ENCODE measurements at regions not wholly inside any gene's neighbourhood (a gene's known extent, or its start where the extent isn't known, plus 50 kb on each side); places are given as distances from the start of the nearest gene placed in this dataset.
A peak's percentile ranks its signal among the peaks of the same experiment; 100 is the strongest.

DNA sequence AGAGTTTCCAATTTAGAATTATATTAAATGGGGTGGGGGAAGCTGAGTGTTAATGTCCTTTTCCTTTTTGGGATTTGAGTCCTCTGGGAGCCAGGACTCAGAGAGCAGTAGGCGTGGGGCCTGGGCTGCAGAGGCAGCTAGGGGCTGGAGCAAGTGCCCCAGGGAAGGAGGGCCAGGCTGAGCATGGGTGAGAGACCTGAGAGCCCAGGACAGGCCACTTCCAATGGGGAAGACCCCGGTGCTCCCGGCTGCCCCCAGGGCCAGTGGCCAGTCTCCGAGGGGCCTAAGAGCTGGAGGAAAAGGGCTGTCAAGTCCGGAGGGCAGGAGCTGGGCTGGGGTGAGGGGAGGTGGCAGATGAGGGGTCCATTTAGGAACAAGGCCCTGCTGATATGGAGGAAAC is 371.5 kb downstream of the ZNF536 start:
- no peak for DNase-seq (ENCODE audit: low spot score)

DNA sequence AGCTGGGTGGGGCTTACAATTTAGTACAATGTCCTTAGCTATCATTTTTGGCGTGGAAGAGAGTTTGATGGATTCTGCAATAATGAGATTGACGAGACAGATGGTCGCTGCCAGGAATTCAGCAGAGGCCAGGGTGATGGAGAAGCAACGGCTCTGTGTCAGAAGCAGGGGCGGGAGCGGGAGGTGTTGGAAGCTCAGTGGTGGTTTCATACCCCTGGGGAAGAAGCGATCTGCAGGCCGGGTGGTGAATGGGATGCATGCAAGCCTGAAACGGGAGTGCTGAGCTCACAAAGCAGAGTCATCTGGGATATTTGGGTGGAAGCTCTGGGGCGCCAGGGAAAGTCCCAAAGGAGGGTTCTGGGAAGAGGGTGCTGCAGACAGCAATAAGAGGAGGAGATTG is 370.8 kb downstream of the ZNF536 start:
- no peak for DNase-seq (ENCODE audit: low spot score)

DNA sequence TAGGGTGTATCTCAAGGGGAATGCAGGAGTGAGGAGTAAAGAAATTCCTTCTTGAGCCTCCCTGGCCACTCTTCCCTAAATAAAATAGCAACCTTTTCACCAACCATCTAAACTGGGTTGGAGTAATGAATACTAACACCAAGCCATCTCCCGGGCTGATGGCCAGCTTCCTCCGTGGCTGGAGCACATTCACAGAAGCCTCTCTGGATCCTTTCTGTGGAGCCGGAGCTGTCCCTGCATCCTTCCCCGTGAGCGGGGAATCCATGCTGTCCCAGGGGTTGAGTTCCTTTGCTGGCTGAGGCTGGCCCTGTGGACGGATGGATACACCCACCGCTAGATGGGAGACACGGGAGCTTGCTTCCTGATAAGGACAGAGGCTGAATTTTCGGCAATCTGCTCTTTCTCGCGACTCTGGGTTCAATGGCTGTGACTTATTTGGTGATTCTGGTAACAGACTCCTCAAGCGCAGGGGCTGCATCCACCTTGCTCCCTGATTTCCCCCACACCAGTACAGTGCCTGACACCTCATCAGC is 370.3 kb downstream of the ZNF536 start:
- no peak for DNase-seq (ENCODE audit: low spot score)

GRCh38 chr19:30741566-30741965 is 369.4 kb downstream of the ZNF536 start:
- no peak for DNase-seq (ENCODE audit: low spot score)

- DNase-seq (ENCODE audit: low spot score) = no peak
These were observed 367.2 kb downstream of the ZNF536 start for GRCh38 chr19:30739394-30739793.

- no peak for DNase-seq (ENCODE audit: low spot score)
These were observed 365.9 kb downstream of the ZNF536 start for GRCh38 chr19:30738047-30738446.

DNA sequence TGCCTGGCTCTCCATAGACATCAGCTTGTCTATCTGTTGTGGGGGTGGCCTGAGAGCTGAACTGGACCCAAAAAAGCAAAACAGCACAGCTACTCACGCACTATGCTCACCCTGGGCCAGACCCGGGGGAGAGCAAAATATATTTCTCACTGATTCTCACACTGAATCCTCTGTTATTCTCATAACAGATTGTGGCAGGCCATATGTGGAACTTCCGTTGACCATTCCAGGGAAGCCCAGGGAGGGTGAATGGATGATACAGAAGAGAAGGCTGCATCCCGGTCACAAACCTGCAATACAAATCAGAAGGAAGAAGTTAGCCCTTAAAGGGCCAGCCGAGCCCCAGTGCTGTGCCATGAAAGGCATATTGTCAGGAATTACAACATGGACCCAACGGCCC is 362.5 kb downstream of the ZNF536 start:
- no peak for DNase-seq (ENCODE audit: low spot score)

GRCh38 chr19:30733826-30734550 is 361.8 kb downstream of the ZNF536 start:
- DNase-seq (ENCODE audit: low spot score) = no peak

GRCh38 chr19:30731591-30731990 is 359.4 kb downstream of the ZNF536 start:
- DNase-seq (ENCODE audit: low spot score) = no peak

- DNase-seq (ENCODE audit: low spot score) = no peak
These were observed 357.3 kb downstream of the ZNF536 start for GRCh38 chr19:30729451-30729850.

GRCh38 chr19:30722761-30723160 is 350.6 kb downstream of the ZNF536 start:
- no peak for DNase-seq (ENCODE audit: low spot score)

- DNase-seq (ENCODE audit: low spot score) = no peak
These were observed 350.0 kb downstream of the ZNF536 start for GRCh38 chr19:30722186-30722585.

DNA sequence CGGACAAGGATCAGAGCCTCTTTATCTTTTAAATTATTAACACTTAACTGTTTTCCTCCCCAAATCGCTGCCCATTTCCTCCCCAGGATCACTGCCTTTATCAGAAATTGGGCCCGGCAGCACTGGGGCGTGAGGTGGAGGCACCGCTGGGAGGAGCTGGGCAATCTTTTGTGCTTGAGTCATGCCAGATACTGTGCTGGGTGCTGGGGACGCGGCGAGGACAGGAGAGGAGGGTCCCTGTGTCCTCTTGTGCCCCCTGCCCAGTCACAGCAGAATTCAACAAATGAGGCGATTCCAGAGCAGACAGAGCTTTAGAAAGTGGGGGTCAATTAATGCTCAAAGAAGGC is 347.8 kb downstream of the ZNF536 start:
- DNase-seq (ENCODE audit: low spot score) = no peak

DNA sequence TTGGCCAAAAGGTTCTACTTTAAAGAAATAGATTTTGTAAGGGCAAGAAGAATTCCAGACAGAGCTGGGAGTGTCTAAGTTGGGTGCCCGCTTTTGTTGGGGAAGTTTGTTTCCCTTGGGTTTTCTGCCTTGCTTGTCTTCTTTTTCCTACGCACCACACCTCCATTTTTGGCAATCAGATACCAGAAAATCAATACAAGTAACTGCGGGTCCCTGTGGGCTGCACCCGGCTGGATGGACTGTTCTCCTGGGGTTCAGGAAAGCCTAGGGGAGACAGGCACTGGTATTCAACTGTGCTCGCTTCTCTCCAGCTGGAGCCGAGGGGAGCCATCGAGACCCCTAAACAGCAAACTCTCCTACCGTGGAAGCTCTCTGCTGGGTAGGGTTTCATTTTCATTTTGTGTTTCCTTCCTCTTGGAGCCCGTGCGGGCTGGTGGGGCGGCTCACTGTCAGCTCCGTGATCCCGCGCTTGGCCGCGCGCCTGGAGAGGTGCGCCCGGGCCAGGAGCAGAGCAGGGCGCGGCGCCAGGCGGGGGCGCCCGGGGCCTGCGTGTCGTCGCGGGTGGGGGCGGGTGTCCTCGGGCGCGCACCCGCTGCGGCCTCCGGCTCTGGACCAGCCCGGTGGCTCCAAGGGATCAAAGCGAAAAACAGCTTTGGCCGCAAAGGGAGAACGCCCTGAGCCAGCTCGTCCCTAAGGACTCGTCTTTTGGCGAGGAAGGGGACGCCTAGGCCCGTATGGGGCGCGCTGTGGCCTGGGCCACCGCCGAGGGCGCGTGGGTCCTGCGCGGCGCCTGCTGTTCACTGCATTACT is 347.2 kb downstream of the ZNF536 start:
- DNase-seq (ENCODE audit: low spot score) = no peak

GRCh38 chr19:30718707-30719106 is 346.5 kb downstream of the ZNF536 start:
- DNase-seq (ENCODE audit: low spot score) = no peak

- DNase-seq (ENCODE audit: low spot score) = no peak
These were observed 345.8 kb downstream of the ZNF536 start for GRCh38 chr19:30718014-30718413.

GRCh38 chr19:30717381-30717780 is 345.2 kb downstream of the ZNF536 start:
- no peak for DNase-seq (ENCODE audit: low spot score)

GRCh38 chr19:30712431-30713337 is 340.5 kb downstream of the ZNF536 start:
- DNase-seq (ENCODE audit: low spot score) = no peak

DNA sequence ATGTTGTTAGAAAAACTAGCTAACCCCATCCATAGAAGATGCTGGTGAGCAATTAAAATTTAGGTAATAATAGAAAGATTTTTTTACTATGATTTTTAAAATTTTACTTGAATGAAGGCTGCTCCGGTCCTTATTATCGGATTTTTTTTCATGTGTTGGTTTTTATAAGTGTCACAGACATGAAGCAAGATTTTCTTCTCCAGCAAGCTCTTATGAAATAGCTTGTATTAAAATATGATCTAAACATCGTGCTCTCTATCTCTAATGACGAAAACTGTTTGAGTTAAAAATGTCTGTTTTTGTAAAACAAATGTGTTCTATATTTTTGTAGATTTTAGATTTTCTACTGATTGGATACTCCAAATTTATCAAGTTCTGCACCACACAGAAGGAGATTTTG is 339.6 kb downstream of the ZNF536 start:
- DNase-seq (ENCODE audit: low spot score) = no peak

GRCh38 chr19:30711296-30711695 is 339.1 kb downstream of the ZNF536 start:
- DNase-seq (ENCODE audit: low spot score) = peak; percentile 13

- DNase-seq (ENCODE audit: low spot score) = no peak
These were observed 338.5 kb downstream of the ZNF536 start for GRCh38 chr19:30710721-30711120.
